ENCODE measurements at regions not wholly inside any gene's neighbourhood (a gene's known extent, or its start where the extent isn't known, plus 50 kb on each side); places are given as distances from the start of the nearest gene placed in this dataset.

DNA sequence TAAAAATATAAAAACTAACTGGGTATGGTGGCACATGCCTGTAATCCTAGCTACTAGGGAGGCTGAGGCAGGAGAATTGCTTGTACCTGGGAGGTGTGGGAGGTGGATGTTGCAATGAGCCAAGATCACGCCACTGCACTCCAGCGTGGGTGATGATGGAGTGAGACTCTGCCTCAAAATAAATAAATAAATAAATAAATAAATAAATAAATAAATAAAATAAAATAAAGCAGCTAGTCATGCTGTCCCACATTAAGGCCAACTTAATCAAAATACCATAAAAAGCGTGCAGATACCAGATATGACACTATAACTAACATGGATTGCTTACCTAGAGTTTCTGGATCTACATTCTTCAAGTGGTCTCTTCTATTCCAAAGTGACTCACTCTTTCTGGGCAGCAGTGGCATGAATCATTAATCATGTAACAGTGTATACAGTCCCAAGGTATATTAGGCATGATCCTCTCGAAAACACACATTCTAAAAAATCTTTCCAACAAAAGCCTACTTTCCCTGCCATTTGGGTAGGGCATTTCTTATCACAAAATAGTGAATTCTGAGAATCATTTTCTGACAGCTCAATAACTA is 187.1 kb downstream of the ELAVL2 start:
- TF ChIP-seq CTCF (IDR thresholded peaks at IDR 0.05) (no peak), EZH2 (IDR thresholded peaks at IDR 0.05) (no peak), EZH2phosphoT487 (IDR thresholded peaks at IDR 0.05) (no peak)

All from neural progenitor cell (in vitro differentiated cells).